ENCODE measurements at regions not wholly inside any gene's neighbourhood (a gene's known extent, or its start where the extent isn't known, plus 50 kb on each side); places are given as distances from the start of the nearest gene placed in this dataset.

DNA sequence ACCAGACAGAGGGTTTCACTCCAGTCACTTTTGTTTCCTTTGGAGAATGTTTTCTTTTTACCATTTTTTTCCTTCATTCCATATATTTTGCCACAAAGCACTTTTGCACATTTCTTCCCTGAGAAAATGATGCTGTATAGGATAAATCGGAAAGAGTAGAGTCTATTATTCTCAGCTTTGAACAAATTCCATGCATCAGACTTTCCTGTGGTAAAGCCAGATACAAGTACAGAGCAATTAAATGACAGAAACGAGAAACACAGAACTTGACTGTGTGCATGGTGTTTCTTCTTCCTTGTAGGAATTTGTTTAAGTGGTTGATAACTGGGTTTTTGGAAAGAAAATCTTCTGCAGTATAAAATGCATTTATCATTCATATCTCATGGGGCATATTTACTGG, 107.4 kb upstream of the CSNK1A1L start:
- H3K36me3 ChIP-seq (ENCODE audit: control insufficient read depth in 1 of 2, insufficient read depth in 2 of 2, low read length in 2 of 2): no peaks in the 10 kb centered on the region
- H3K9me2 ChIP-seq (ENCODE audit: insufficient read depth): no peaks in the 10 kb centered on the region
- DNase-seq (ENCODE audit: low read depth, low spot score) (no peak), ATAC-seq (no peak)
- no peak overlapping the region for H3K4me2 ChIP-seq (ENCODE audit: low read length)
- TF ChIP-seq ELF1 (IDR thresholded peaks at IDR 0.05; ENCODE audit: borderline replicate concordance, low read depth) (no peak), SIN3A (IDR thresholded peaks at IDR 0.05; ENCODE audit: low read depth) (no peak), CBX3 (IDR thresholded peaks at IDR 0.05; ENCODE audit: low read depth) (no peak), ZNF274 (IDR thresholded peaks at IDR 0.05; ENCODE audit: low read depth, low read length) (no peak), CEBPB (IDR thresholded peaks at IDR 0.05; ENCODE audit: low read depth) (no peak), SP1 (IDR thresholded peaks at IDR 0.05; ENCODE audit: low read depth) (no peak)
- TF ChIP-seq, protein P1, sequence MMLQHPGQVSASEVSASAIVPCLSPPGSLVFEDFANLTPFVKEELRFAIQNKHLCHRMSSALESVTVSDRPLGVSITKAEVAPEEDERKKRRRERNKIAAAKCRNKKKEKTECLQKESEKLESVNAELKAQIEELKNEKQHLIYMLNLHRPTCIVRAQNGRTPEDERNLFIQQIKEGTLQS (IDR thresholded peaks at IDR 0.05): no peak
- TF ChIP-seq, protein P2, sequence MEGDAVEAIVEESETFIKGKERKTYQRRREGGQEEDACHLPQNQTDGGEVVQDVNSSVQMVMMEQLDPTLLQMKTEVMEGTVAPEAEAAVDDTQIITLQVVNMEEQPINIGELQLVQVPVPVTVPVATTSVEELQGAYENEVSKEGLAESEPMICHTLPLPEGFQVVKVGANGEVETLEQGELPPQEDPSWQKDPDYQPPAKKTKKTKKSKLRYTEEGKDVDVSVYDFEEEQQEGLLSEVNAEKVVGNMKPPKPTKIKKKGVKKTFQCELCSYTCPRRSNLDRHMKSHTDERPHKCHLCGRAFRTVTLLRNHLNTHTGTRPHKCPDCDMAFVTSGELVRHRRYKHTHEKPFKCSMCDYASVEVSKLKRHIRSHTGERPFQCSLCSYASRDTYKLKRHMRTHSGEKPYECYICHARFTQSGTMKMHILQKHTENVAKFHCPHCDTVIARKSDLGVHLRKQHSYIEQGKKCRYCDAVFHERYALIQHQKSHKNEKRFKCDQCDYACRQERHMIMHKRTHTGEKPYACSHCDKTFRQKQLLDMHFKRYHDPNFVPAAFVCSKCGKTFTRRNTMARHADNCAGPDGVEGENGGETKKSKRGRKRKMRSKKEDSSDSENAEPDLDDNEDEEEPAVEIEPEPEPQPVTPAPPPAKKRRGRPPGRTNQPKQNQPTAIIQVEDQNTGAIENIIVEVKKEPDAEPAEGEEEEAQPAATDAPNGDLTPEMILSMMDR (IDR thresholded peaks at IDR 0.05 in 2 of 3, conservative IDR thresholded peaks at IDR 0.05 in 1 of 3; ENCODE audit: borderline replicate concordance in 1 of 3, insufficient read depth in 1 of 3, low read depth in 2 of 3, low read length in 2 of 3): no peak
- no peaks in the 10 kb centered on the region for H4K20me1 ChIP-seq (ENCODE audit: insufficient read depth)
- peaks cover 0 to 10% of the 10 kb centered on the region in 2 experiments; a peak in 1 of 4 replicates for H3K9me3 ChIP-seq (ENCODE audit: control insufficient read depth in 1 of 2, insufficient read depth in 1 of 2, low read depth in 1 of 2, low read length in 2 of 2)
- no peak overlapping the region for H3K4me3 ChIP-seq (replicated peaks in 1 of 2; ENCODE audit: low read depth in 1 of 2, low read length in 2 of 2)
- no peaks in the 10 kb centered on the region for H3K27me3 ChIP-seq (ENCODE audit: insufficient read depth, low read length)
- H3K4me1 ChIP-seq (ENCODE audit: control insufficient read depth in 1 of 2, insufficient read depth in 2 of 2, low read length in 2 of 2): no peaks in the 10 kb centered on the region
- no peak overlapping the region for H3K9ac ChIP-seq (ENCODE audit: low read length)
- ChIA-PET RAD21 (ENCODE audit: low non-redundant PET in 1 of 2, low total read pairs in 2 of 2, uncharacterized antibody in 2 of 2, unreplicated experiment in 2 of 2) (no interaction called here), POLR2A (no interaction called here), CTCF (no interaction called here)
- no peak overlapping the region for H3K27ac ChIP-seq (ENCODE audit: low read depth, low read length)
- no peak overlapping the region for H2AFZ ChIP-seq (ENCODE audit: low read depth, low read length, poor library complexity, severe bottlenecking)
- no TSS peak for BruUV-seq (replicated peaks)
- intact Hi-C loops (cut with micrococcal nuclease): no loop called here
- H3K79me2 ChIP-seq (ENCODE audit: insufficient read depth, low read length): no peaks in the 10 kb centered on the region

DNA sequence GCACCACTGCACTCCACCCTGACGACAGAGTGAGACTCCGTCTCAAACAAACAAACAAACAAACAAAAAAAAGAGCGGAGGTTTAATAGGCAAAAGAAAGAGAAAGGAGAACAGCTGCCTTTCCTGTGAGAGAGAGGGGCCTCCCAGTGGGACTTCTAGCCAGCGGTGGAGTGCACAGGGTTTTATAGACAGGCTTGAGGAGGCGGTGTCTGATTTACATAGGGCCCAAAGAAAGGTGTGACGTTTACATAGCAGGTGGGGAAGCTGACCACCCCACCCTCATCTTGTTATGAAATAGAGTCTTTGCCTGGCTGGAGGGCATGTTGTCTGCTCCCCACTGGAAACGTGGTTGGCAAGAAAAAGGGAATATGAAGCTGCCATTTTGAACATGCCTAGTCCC, 106.0 kb upstream of the CSNK1A1L start:
- Histone ChIP-seq H2AFZ (ENCODE audit: low read depth, low read length, poor library complexity, severe bottlenecking) (no peak overlapping the region), H3K36me3 (ENCODE audit: control insufficient read depth in 1 of 2, insufficient read depth in 2 of 2, low read length in 2 of 2) (no peaks in the 10 kb centered on the region), H3K79me2 (ENCODE audit: insufficient read depth, low read length) (no peaks in the 10 kb centered on the region), H3K27me3 (ENCODE audit: insufficient read depth, low read length) (no peaks in the 10 kb centered on the region), H3K9me3 (ENCODE audit: control insufficient read depth in 1 of 2, insufficient read depth in 1 of 2, low read depth in 1 of 2, low read length in 2 of 2) (peaks cover 0 to 5% of the 10 kb centered on the region in 2 experiments; a peak in 1 of 4 replicates), H3K27ac (ENCODE audit: low read depth, low read length) (no peak overlapping the region), H3K4me2 (ENCODE audit: low read length) (no peak overlapping the region), H4K20me1 (ENCODE audit: insufficient read depth) (no peaks in the 10 kb centered on the region), H3K4me1 (ENCODE audit: control insufficient read depth in 1 of 2, insufficient read depth in 2 of 2, low read length in 2 of 2) (no peaks in the 10 kb centered on the region), H3K4me3 (replicated peaks in 1 of 2; ENCODE audit: low read depth in 1 of 2, low read length in 2 of 2) (no peak overlapping the region), H3K9ac (ENCODE audit: low read length) (no peak overlapping the region), H3K9me2 (ENCODE audit: insufficient read depth) (no peaks in the 10 kb centered on the region)
- CTCF ChIA-PET: no interaction called here
- TF ChIP-seq YY1 (IDR thresholded peaks at IDR 0.05; ENCODE audit: extremely low read depth, insufficient replicate concordance, low read depth, low read length) (no peak), CBX3 (IDR thresholded peaks at IDR 0.05; ENCODE audit: low read depth) (no peak), CEBPB (IDR thresholded peaks at IDR 0.05; ENCODE audit: low read depth) (no peak), ZFX (IDR thresholded peaks at IDR 0.05) (no peak), ZNF274 (IDR thresholded peaks at IDR 0.05; ENCODE audit: low read depth, low read length) (no peak)
- intact Hi-C loops (cut with micrococcal nuclease): no loop called here
- ATAC-seq (no peak), DNase-seq (ENCODE audit: low read depth, low spot score) (no peak)
- POLR2A ChIA-PET: no interaction called here
- RAD21 ChIA-PET (ENCODE audit: low non-redundant PET in 1 of 2, low total read pairs in 2 of 2, uncharacterized antibody in 2 of 2, unreplicated experiment in 2 of 2): no interaction called here
- BruUV-seq (replicated peaks): no TSS peak

All from HCT116 (cell line).